ENCODE measurements at regions not wholly inside any gene's neighbourhood (a gene's known extent, or its start where the extent isn't known, plus 50 kb on each side); places are given as distances from the start of the nearest gene placed in this dataset.

DNA sequence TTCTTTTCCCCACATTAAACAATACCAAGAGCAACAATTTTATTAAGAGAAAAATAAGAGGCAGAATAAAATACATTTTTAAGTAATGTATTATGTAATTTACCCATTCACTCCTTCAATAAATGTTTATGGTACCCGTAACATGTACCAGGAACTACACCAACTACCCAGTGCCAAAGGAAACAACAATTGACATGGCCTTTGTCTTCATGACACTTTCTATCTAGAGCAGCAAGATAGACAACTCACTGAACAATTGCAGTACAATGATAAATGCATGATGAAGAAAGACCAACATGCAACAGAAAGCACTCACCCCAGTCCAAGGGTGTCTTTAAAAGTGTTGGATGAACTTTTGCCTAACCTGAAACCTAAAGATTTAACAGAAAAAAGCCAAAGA is 493.8 kb downstream of the IGSF11 start:
- no peak for TF ChIP-seq CTCF (IDR thresholded peaks at IDR 0.05)
- no peak for TF ChIP-seq POLR2A (IDR thresholded peaks at IDR 0.05)
